ENCODE measurements at regions not wholly inside any gene's neighbourhood (a gene's known extent, or its start where the extent isn't known, plus 50 kb on each side); places are given as distances from the start of the nearest gene placed in this dataset.

DNA sequence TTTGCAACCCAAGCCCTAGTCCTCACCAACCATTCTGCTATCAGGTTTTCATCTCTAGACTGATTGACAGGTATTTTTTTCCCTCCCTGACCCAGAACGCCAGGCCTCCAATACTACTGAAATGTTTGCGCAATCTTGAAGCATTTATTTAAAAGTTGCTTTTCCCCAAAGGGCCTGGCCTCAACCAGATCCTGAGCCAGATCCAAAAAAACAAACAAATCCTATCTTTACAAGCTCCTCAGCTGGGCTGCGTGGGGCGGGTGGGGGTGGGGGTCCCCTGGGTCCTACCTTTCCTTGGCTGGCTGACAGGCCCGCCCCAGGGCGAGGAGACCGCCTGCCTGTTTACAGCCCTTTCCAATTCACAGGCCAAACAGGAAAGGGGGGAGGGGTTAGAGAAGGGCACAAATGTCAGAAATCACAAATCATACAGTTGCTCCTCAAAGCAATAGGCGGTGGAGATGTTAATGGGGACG lies 98.8 kb downstream of the FOXD2 start:
- CTCF ChIA-PET = no interaction called here
- TF ChIP-seq EZH2 (IDR thresholded peaks at IDR 0.05; ENCODE audit: borderline replicate concordance, insufficient read depth, low read depth, low read length, poor library complexity, severe bottlenecking) = no peak
- TF ChIP-seq, protein P1, sequence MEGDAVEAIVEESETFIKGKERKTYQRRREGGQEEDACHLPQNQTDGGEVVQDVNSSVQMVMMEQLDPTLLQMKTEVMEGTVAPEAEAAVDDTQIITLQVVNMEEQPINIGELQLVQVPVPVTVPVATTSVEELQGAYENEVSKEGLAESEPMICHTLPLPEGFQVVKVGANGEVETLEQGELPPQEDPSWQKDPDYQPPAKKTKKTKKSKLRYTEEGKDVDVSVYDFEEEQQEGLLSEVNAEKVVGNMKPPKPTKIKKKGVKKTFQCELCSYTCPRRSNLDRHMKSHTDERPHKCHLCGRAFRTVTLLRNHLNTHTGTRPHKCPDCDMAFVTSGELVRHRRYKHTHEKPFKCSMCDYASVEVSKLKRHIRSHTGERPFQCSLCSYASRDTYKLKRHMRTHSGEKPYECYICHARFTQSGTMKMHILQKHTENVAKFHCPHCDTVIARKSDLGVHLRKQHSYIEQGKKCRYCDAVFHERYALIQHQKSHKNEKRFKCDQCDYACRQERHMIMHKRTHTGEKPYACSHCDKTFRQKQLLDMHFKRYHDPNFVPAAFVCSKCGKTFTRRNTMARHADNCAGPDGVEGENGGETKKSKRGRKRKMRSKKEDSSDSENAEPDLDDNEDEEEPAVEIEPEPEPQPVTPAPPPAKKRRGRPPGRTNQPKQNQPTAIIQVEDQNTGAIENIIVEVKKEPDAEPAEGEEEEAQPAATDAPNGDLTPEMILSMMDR (IDR thresholded peaks at IDR 0.05) = no peak
- intact Hi-C loops (cut with micrococcal nuclease) = no loop called here

DNA sequence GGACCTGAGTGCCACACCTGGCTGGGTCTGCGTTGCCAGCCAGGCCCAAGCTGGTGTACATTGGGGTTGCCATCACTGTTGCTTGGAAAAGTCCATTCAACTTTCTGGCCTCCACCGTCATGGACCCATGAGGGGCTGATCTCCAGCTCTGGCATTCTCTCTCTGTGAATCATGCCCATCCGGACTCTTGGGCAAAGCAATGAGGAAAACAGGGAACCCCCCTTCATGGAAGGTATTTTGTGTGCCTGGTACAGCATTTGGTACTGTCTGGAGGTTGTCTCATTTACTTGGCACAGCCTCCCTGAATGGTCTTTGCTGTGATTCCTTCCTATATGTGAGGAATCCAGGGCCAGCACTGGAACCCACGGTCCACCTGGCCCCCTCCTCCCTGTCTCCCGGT lies 99.4 kb downstream of the FOXD2 start:
- peaks cover 0 to 33% (median 12%) of the 10 kb centered on the region in 4 experiments for H3K27me3 ChIP-seq (replicated peaks in 1 of 4; ENCODE audit: control extremely low read depth in 1 of 4, control insufficient read depth in 3 of 4, insufficient read depth in 4 of 4, low read length in 3 of 4)
- no peak for TF ChIP-seq EZH2 (IDR thresholded peaks at IDR 0.05; ENCODE audit: borderline replicate concordance, insufficient read depth, low read depth, low read length, poor library complexity, severe bottlenecking)
- TF ChIP-seq, protein P1 (IDR thresholded peaks at IDR 0.05) = no peak

More for the DNA sequence above, 98.8 kb downstream of the FOXD2 start:
- Histone ChIP-seq H4K20me1 (ENCODE audit: control insufficient read depth, insufficient read depth, low read length, poor library complexity, severe bottlenecking) (no peaks in the 10 kb centered on the region), H3K4me3 (ENCODE audit: control extremely low read depth in 1 of 5, extremely low read depth in 1 of 5, insufficient read depth in 1 of 5, low read depth in 2 of 5, low read length in 4 of 5) (no peak overlapping the region), H3K9me3 (ENCODE audit: control extremely low read depth in 1 of 3, control insufficient read depth in 2 of 3, insufficient read depth in 1 of 3, low read length in 2 of 3) (no peaks in the 10 kb centered on the region), H3K36me3 (replicated peaks in 1 of 2; ENCODE audit: control extremely low read depth in 1 of 2, control insufficient read depth in 1 of 2, extremely low read depth in 1 of 2, insufficient read depth in 2 of 2, low read length in 1 of 2) (no peaks in the 10 kb centered on the region), H3K4me1 (ENCODE audit: control insufficient read depth in 2 of 2, insufficient read depth in 2 of 2, low read length in 2 of 2) (peaks cover 8 to 9% of the 10 kb centered on the region in 2 donors), H3K9ac (ENCODE audit: low read length) (no peak overlapping the region), H3K27ac (ENCODE audit: low read length in 2 of 2) (no peak overlapping the region), H3K79me2 (ENCODE audit: control insufficient read depth, insufficient read depth, low read length) (no peaks in the 10 kb centered on the region), H3K27me3 (replicated peaks in 1 of 4; ENCODE audit: control extremely low read depth in 1 of 4, control insufficient read depth in 3 of 4, insufficient read depth in 4 of 4, low read length in 3 of 4) (peaks cover 0 to 34% (median 13%) of the 10 kb centered on the region in 4 experiments), H2AFZ (ENCODE audit: insufficient read depth, low read depth, low read length, poor library complexity, severe bottlenecking) (no peak overlapping the region), H3K4me2 (replicated peaks; ENCODE audit: low read depth, low read length, poor library complexity, severe bottlenecking) (no peak overlapping the region)
- 10% methylated on average over 2 of the region's 9 CpGs for WGBS (ENCODE audit: insufficient coverage)
- H3K4me1 Mint-ChIP-seq = peaks cover 13% of the 10 kb centered on the region
- no peak for DNase-seq
- ATAC-seq (ENCODE audit: low read depth) = no peak
- H3K27me3 Mint-ChIP-seq = peaks cover 51% of the 10 kb centered on the region
- POLR2A ChIA-PET = no interaction called here
- H3K9me3 Mint-ChIP-seq (ENCODE audit: insufficient read depth) = no peaks in the 10 kb centered on the region
- no peak overlapping the region for H3K4me3 Mint-ChIP-seq
- no peak overlapping the region for H3K27ac Mint-ChIP-seq

More for the DNA sequence above, 99.4 kb downstream of the FOXD2 start:
- no peak overlapping the region for H3K4me3 Mint-ChIP-seq
- WGBS (ENCODE audit: insufficient coverage) = 86% methylated on average over 3 of the region's 5 CpGs
- ChIA-PET CTCF (no interaction called here), POLR2A (no interaction called here)
- peaks cover 48% of the 10 kb centered on the region for H3K27me3 Mint-ChIP-seq
- H3K9me3 ChIP-seq (ENCODE audit: control extremely low read depth in 1 of 3, control insufficient read depth in 2 of 3, insufficient read depth in 1 of 3, low read length in 2 of 3) = peaks cover 0 to 1% (median 0%) of the 10 kb centered on the region in 3 donors
- ATAC-seq (ENCODE audit: low read depth) = no peak
- H3K4me2 ChIP-seq (replicated peaks; ENCODE audit: low read depth, low read length, poor library complexity, severe bottlenecking) = no peak overlapping the region
- no peak overlapping the region for H3K9ac ChIP-seq (ENCODE audit: low read length)
- no peak overlapping the region for H3K27ac ChIP-seq (ENCODE audit: low read length in 2 of 2)
- H3K4me3 ChIP-seq (ENCODE audit: control extremely low read depth in 1 of 5, extremely low read depth in 1 of 5, insufficient read depth in 1 of 5, low read depth in 2 of 5, low read length in 4 of 5) = no peak overlapping the region
- peaks cover 3% of the 10 kb centered on the region for H3K9me3 Mint-ChIP-seq (ENCODE audit: insufficient read depth)
- no peak for DNase-seq
- peaks cover 8 to 9% of the 10 kb centered on the region in 2 donors for H3K4me1 ChIP-seq (ENCODE audit: control insufficient read depth in 2 of 2, insufficient read depth in 2 of 2, low read length in 2 of 2)
- no peak overlapping the region for H2AFZ ChIP-seq (ENCODE audit: insufficient read depth, low read depth, low read length, poor library complexity, severe bottlenecking)
- intact Hi-C loops (cut with micrococcal nuclease) = no loop called here
- no peaks in the 10 kb centered on the region for H4K20me1 ChIP-seq (ENCODE audit: control insufficient read depth, insufficient read depth, low read length, poor library complexity, severe bottlenecking)
- peaks cover 13% of the 10 kb centered on the region for H3K4me1 Mint-ChIP-seq
- H3K36me3 ChIP-seq (replicated peaks in 1 of 2; ENCODE audit: control extremely low read depth in 1 of 2, control insufficient read depth in 1 of 2, extremely low read depth in 1 of 2, insufficient read depth in 2 of 2, low read length in 1 of 2) = no peaks in the 10 kb centered on the region
- no peak overlapping the region for H3K27ac Mint-ChIP-seq
- no peaks in the 10 kb centered on the region for H3K79me2 ChIP-seq (ENCODE audit: control insufficient read depth, insufficient read depth, low read length)

All from B cell (primary cell).